Body of pancreas (tissue), 4 donors: ENCODE measurements at regions not wholly inside any gene's neighbourhood (a gene's known extent, or its start where the extent isn't known, plus 50 kb on each side); places are given as distances from the start of the nearest gene placed in this dataset.

ENCODE experiments used
- ATAC-seq: fragments of 150-250 bp; one replicate; pipeline ENCODE4 v1.9.1; 2016
- DNase-seq, 4 donors: peaks; one replicate each; pipeline ENCODE4 v3.0.0-alpha.2; 2019
- H3K27ac ChIP-seq, 4 donors: fragments of 200-600 bp; sonication (generic); 1 replicate in 3 of 4; 2 replicates in 1 of 4; pipeline versions ENCODE4 v1.5.1 to v1.6.1; 2016 to 2019; ENCODE audit warnings: mild to moderate bottlenecking in 1 of 4, mixed read lengths in 1 of 4, moderate library complexity in 1 of 4
- H3K27me3 ChIP-seq, 2 donors: fragments of 200-600 bp; sonication (generic); one replicate each; pipeline ENCODE4 v1.6.0; 2016; ENCODE audit warnings: mild to moderate bottlenecking in 1 of 2
- H3K36me3 ChIP-seq, 2 donors: fragments of 200-600 bp; sonication (generic); replicated peaks in 1 of 2; 2 replicates each; pipeline ENCODE4 v1.5.1; 2016; ENCODE audit warnings: low read depth in 2 of 2; ENCODE audit not compliant: insufficient read depth in 1 of 2
- H3K4me1 ChIP-seq: fragments of 200-600 bp; sonication (generic); one replicate; pipeline ENCODE4 v1.6.0; 2016
- H3K4me3 ChIP-seq, 2 donors: fragments of 200-600 bp; sonication (generic); 1 replicate in 1 of 2; 2 replicates in 1 of 2; pipeline ENCODE4 v1.5.1; 2016 to 2019
- H3K9me3 ChIP-seq, 3 donors: fragments of 200-600 bp; sonication (generic); 1 replicate in 2 of 3; 2 replicates in 1 of 3; pipeline ENCODE4 v1.5.1; 2016
- CTCF ChIP-seq, 7 experiments: fragments of 450-650 bp in 4 of 7; fragments of 200-600 bp in 3 of 7; sonication (generic) in 3 of 7; IDR thresholded peaks; one replicate each; pipeline ENCODE4 v1.5.1; 2016 to 2019; ENCODE audit warnings: antibody characterized with exemption in 7 of 7
- POLR2A ChIP-seq, 3 donors: fragments of 450-650 bp; IDR thresholded peaks; one replicate each; pipeline ENCODE4 v1.6.1; 2016; ENCODE audit warnings: antibody characterized with exemption in 3 of 3, mild to moderate bottlenecking in 2 of 3
- WGBS, 2 donors: methylation state at CpG; one replicate each; pipeline ENCODE4 v1.1.5; 2017; 5-methylcytosine and 5-hydroxymethylcytosine counted together
- intact Hi-C: fragments of 100-400 bp; cut with DNase I; formaldehyde crosslinking; loops from one replicate; pipeline ENCODE4 v1.15.1; 2023

- TF ChIP-seq POLR2A (IDR thresholded peaks at IDR 0.05) (no peak), CTCF (IDR thresholded peaks at IDR 0.05) (no peak)
- H3K36me3 ChIP-seq = no peaks in the 10 kb centered on the region
- H3K4me3 ChIP-seq = no peak overlapping the region
- ATAC-seq = no peak
- H3K27me3 ChIP-seq = no peaks in the 10 kb centered on the region
- no peak overlapping the region for H3K27ac ChIP-seq
- no peak for DNase-seq
- 77 to 85% methylated on average over 5 of the region's 5 CpGs for WGBS, 2 donors
- H3K4me1 ChIP-seq = no peaks in the 10 kb centered on the region
- intact Hi-C loops = no loop called here
- H3K9me3 ChIP-seq = no peaks in the 10 kb centered on the region
These were observed 86.3 kb upstream of the MBOAT2 start for GRCh38 chr2:9089831-9090230.

GRCh38 chr2:9087121-9087681 is 83.7 kb upstream of the MBOAT2 start:
- DNase-seq (no peak), ATAC-seq (no peak)
- Histone ChIP-seq H3K4me1 (no peaks in the 10 kb centered on the region), H3K36me3 (no peaks in the 10 kb centered on the region), H3K27ac (no peak overlapping the region), H3K9me3 (no peaks in the 10 kb centered on the region), H3K27me3 (no peaks in the 10 kb centered on the region), H3K4me3 (no peak overlapping the region)
- intact Hi-C loops = no loop called here
- 24 to 26% methylated on average over 6 of the region's 6 CpGs for WGBS, 2 donors
- TF ChIP-seq POLR2A (IDR thresholded peaks at IDR 0.05) (no peak), CTCF (IDR thresholded peaks at IDR 0.05) (no peak)

GRCh38 chr2:9086465-9086864 is 83.0 kb upstream of the MBOAT2 start:
- Histone ChIP-seq H3K4me3 (no peak overlapping the region), H3K4me1 (no peaks in the 10 kb centered on the region), H3K27me3 (no peaks in the 10 kb centered on the region), H3K9me3 (no peaks in the 10 kb centered on the region), H3K36me3 (no peaks in the 10 kb centered on the region), H3K27ac (no peak overlapping the region)
- no peak for DNase-seq
- TF ChIP-seq POLR2A (IDR thresholded peaks at IDR 0.05) = no peak
- 62 to 69% methylated on average over 7 of the region's 7 CpGs for WGBS, 2 donors
- intact Hi-C loops = no loop called here
- ATAC-seq = no peak

GRCh38 chr2:9085353-9085752 is 81.9 kb upstream of the MBOAT2 start:
- intact Hi-C loops = no loop called here
- no peak overlapping the region for H3K27ac ChIP-seq
- no peak for DNase-seq
- 76 to 77% methylated on average over 2 of the region's 2 CpGs for WGBS, 2 donors
- no peaks in the 10 kb centered on the region for H3K27me3 ChIP-seq
- H3K4me3 ChIP-seq = no peak overlapping the region
- no peak for ATAC-seq
- H3K4me1 ChIP-seq = no peaks in the 10 kb centered on the region
- TF ChIP-seq CTCF (IDR thresholded peaks at IDR 0.05) (no peak), POLR2A (IDR thresholded peaks at IDR 0.05) (no peak)
- H3K9me3 ChIP-seq = no peaks in the 10 kb centered on the region
- H3K36me3 ChIP-seq = no peaks in the 10 kb centered on the region

- Histone ChIP-seq H3K4me1 (no peaks in the 10 kb centered on the region), H3K36me3 (no peaks in the 10 kb centered on the region), H3K4me3 (no peak overlapping the region), H3K27me3 (no peaks in the 10 kb centered on the region), H3K9me3 (no peaks in the 10 kb centered on the region), H3K27ac (no peak overlapping the region)
- WGBS, 2 donors = 63 to 65% methylated on average over 3 of the region's 3 CpGs
- TF ChIP-seq CTCF (IDR thresholded peaks at IDR 0.05) (no peak), POLR2A (IDR thresholded peaks at IDR 0.05) (no peak)
- intact Hi-C loops = no loop called here
- ATAC-seq = no peak
- DNase-seq = no peak
These were observed 79.8 kb upstream of the MBOAT2 start for GRCh38 chr2:9083287-9083686.
